ENCODE measurements at regions not wholly inside any gene's neighbourhood (a gene's known extent, or its start where the extent isn't known, plus 50 kb on each side); places are given as distances from the start of the nearest gene placed in this dataset.
"Not testable (repeated sequence)": the region's sequence is repeated elsewhere in the genome, so short reads cannot be mapped to it uniquely, and the experiment has no call there.

DNA sequence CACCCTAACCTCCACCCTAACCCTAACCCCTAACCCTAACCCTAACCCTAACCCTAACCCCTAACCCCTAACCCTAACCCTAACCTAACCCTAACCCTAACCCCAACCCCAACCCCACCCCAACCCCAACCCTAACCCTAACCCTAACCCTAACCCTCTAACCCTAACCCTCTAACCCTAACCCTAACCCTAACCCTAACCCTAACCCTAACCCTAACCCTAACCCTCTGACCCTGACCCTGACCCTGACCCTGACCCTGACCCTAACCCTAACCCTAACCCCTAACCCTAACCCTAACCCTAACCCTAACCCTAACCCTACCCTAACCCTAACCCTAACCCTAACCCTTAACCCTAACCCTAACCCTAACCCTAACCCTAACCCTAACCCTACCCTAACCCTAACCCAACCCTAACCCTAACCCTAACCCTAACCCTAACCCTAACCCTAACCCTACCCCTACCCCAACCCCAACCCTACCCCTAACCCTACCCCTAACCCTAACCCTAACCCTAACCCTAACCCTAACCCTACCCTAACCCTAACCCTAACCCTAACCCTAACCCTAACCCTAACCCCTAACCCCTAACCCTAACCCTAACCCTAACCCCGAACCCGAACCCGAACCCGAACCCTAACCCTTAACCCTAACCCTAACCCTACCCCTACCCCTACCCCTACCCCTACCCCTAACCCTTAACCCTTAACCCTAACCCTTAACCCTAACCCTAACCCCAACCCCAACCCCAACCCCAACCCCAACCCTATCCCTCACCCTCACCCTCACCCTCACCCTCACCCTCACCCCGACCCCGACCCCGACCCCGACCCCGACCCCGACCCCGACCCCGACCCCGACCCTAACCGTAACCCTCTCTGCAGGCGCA lies 186.2 kb upstream of the CHL1 start:
- H3K4me1 ChIP-seq (ENCODE audit: control insufficient read depth in 1 of 2, extremely low read depth in 1 of 2, insufficient read depth in 2 of 2, low read length in 2 of 2); H3K4me3 ChIP-seq (ENCODE audit: control insufficient read depth in 1 of 2, extremely low read depth in 1 of 2, low read length in 1 of 2); H3K9me3 ChIP-seq; POLR2A ChIA-PET; H3K36me3 ChIP-seq (ENCODE audit: control insufficient read depth in 2 of 2, extremely low read depth in 1 of 2, insufficient read depth in 1 of 2, low read length in 1 of 2); H3K27me3 Mint-ChIP-seq; H3K36me3 Mint-ChIP-seq; H3K27ac ChIP-seq (ENCODE audit: low read length); ATAC-seq (replicated peaks in 1 of 4); H3K4me1 Mint-ChIP-seq; H3K9me3 Mint-ChIP-seq; H3K27me3 ChIP-seq (replicated peaks in 1 of 2; ENCODE audit: control insufficient read depth in 2 of 2, extremely low read depth in 1 of 2, insufficient read depth in 2 of 2, low read length in 1 of 2); CTCF ChIA-PET; H3K4me3 Mint-ChIP-seq; H3K27ac Mint-ChIP-seq: not testable (repeated sequence)
- WGBS (ENCODE audit: insufficient coverage): no CpG with 5 or more reads among the region's 15 CpGs
- peak in 1 of 35 experiments; percentile 33 for DNase-seq

DNA sequence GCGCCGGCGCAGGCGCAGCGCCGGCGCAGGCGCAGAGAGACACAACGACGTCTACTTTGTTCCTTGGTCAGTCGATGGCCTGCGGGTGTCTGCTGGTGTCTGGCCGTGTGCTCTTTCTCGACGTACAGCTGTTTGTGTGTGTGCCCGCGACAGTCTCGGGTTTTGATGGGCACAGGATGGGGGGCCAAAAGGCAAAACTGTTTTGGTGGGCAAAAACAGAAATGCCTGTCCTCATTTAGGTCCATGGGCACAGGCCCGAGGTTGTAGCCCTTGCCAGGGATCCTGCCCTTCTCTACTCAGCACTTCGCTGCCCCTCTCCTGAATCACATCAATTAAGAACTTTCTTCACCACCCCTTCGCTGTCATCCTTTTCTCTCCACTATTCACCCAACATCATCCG lies 184.8 kb upstream of the CHL1 start:
- H3K4me1 Mint-ChIP-seq: peaks cover 0 to 5% (median 0%) of the 10 kb centered on the region in 3 donors
- peaks cover 0 to 8% of the 10 kb centered on the region in 2 donors for H3K27me3 Mint-ChIP-seq
- H3K4me3 Mint-ChIP-seq: peak overlapping the region in 2 of 3 donors; percentile 47 to 50
- POLR2A ChIA-PET: no interaction called here
- H3K9me3 Mint-ChIP-seq: peaks cover 0 to 6% (median 4%) of the 10 kb centered on the region in 3 donors
- H3K27ac Mint-ChIP-seq: peak overlapping the region; percentile 79 to 83
- H3K4me3 ChIP-seq (ENCODE audit: control insufficient read depth in 1 of 2, extremely low read depth in 1 of 2, low read length in 1 of 2): no peak overlapping the region
- no peaks in the 10 kb centered on the region for H3K4me1 ChIP-seq (ENCODE audit: control insufficient read depth in 1 of 2, extremely low read depth in 1 of 2, insufficient read depth in 2 of 2, low read length in 2 of 2)
- no peaks in the 10 kb centered on the region for H3K36me3 Mint-ChIP-seq
- peak in 5 of 35 experiments; percentile 2 to 13 (median 2) for DNase-seq
- ATAC-seq (replicated peaks in 1 of 4): no peak
- no peaks in the 10 kb centered on the region for H3K9me3 ChIP-seq
- 67% methylated on average over 15 of the region's 22 CpGs for WGBS (ENCODE audit: insufficient coverage)
- no peaks in the 10 kb centered on the region for H3K27me3 ChIP-seq (replicated peaks in 1 of 2; ENCODE audit: control insufficient read depth in 2 of 2, extremely low read depth in 1 of 2, insufficient read depth in 2 of 2, low read length in 1 of 2)
- H3K36me3 ChIP-seq (ENCODE audit: control insufficient read depth in 2 of 2, extremely low read depth in 1 of 2, insufficient read depth in 1 of 2, low read length in 1 of 2): no peaks in the 10 kb centered on the region
- CTCF ChIA-PET: no interaction called here
- H3K27ac ChIP-seq (ENCODE audit: low read length): no peak overlapping the region

DNA sequence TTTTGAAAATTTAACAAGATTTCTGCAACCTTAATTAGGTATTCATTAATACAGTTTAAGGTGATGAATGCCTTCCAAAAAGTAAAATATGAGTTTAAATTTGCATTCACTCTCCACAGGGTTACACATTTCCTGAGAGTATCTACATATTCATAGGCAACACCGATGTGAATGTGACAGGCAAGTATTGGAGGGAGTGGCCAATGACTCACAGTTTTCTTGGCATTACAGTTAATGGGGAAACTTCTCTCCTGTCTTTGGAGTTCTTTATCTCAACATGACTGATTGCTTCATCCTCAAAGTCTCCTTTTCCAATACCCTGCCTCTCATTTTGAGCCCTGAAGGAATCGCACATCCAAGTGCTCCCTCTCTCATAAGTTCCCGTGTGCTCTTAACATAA lies 181.9 kb upstream of the CHL1 start:
- ATAC-seq (replicated peaks in 1 of 4) (no peak), DNase-seq (no peak)
- Mint-ChIP-seq H3K4me1 (peaks cover 0 to 5% (median 0%) of the 10 kb centered on the region in 3 donors), H3K9me3 (peaks cover 0 to 6% (median 4%) of the 10 kb centered on the region in 3 donors), H3K36me3 (no peaks in the 10 kb centered on the region), H3K27ac (no peak overlapping the region), H3K27me3 (peaks cover 5 to 11% of the 10 kb centered on the region in 2 donors), H3K4me3 (no peak overlapping the region)
- POLR2A ChIA-PET: no interaction called here
- Histone ChIP-seq H3K4me1 (ENCODE audit: control insufficient read depth in 1 of 2, extremely low read depth in 1 of 2, insufficient read depth in 2 of 2, low read length in 2 of 2) (no peaks in the 10 kb centered on the region), H3K27ac (ENCODE audit: low read length) (no peak overlapping the region), H3K27me3 (replicated peaks in 1 of 2; ENCODE audit: control insufficient read depth in 2 of 2, extremely low read depth in 1 of 2, insufficient read depth in 2 of 2, low read length in 1 of 2) (no peaks in the 10 kb centered on the region), H3K36me3 (ENCODE audit: control insufficient read depth in 2 of 2, extremely low read depth in 1 of 2, insufficient read depth in 1 of 2, low read length in 1 of 2) (no peaks in the 10 kb centered on the region), H3K9me3 (no peaks in the 10 kb centered on the region), H3K4me3 (ENCODE audit: control insufficient read depth in 1 of 2, extremely low read depth in 1 of 2, low read length in 1 of 2) (no peak overlapping the region)
- WGBS (ENCODE audit: insufficient coverage): no CpG with 5 or more reads among the region's 3 CpGs
- CTCF ChIA-PET: no interaction called here

DNA sequence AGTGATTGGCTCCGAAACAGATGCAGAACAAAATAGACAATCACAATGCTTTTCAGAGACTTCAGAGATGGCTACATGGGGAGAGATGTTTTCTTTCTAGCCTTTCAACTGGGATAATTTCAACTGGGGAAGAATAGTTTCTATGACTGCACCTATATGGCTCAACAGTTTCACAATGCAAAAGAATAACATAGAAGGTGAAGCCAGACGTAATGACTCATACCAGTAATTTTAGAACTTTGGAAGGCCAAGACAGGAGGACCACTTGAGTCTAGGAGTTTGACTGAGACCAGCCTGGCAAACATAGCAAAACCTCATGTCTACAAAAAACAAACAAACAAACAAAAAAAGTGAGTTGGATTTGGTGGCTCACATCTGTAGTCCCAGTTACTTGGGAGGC lies 180.2 kb upstream of the CHL1 start:
- Histone ChIP-seq H3K4me3 (ENCODE audit: control insufficient read depth in 1 of 2, extremely low read depth in 1 of 2, low read length in 1 of 2) (no peak overlapping the region), H3K27ac (ENCODE audit: low read length) (no peak overlapping the region), H3K9me3 (no peaks in the 10 kb centered on the region), H3K27me3 (replicated peaks in 1 of 2; ENCODE audit: control insufficient read depth in 2 of 2, extremely low read depth in 1 of 2, insufficient read depth in 2 of 2, low read length in 1 of 2) (no peaks in the 10 kb centered on the region), H3K4me1 (ENCODE audit: control insufficient read depth in 1 of 2, extremely low read depth in 1 of 2, insufficient read depth in 2 of 2, low read length in 2 of 2) (no peaks in the 10 kb centered on the region), H3K36me3 (ENCODE audit: control insufficient read depth in 2 of 2, extremely low read depth in 1 of 2, insufficient read depth in 1 of 2, low read length in 1 of 2) (no peaks in the 10 kb centered on the region)
- H3K4me3 Mint-ChIP-seq: no peak overlapping the region
- no peak overlapping the region for H3K27ac Mint-ChIP-seq
- no peak for ATAC-seq (replicated peaks in 1 of 4)
- H3K27me3 Mint-ChIP-seq: peaks cover 10 to 16% of the 10 kb centered on the region in 2 donors
- ChIA-PET POLR2A (no interaction called here), CTCF (no interaction called here)
- no peaks in the 10 kb centered on the region for H3K36me3 Mint-ChIP-seq
- peaks cover 0 to 5% (median 0%) of the 10 kb centered on the region in 3 donors for H3K4me1 Mint-ChIP-seq
- peaks cover 3 to 6% (median 4%) of the 10 kb centered on the region in 3 donors for H3K9me3 Mint-ChIP-seq
- no CpG with 5 or more reads among the region's 2 CpGs for WGBS (ENCODE audit: insufficient coverage)
- DNase-seq: no peak

DNA sequence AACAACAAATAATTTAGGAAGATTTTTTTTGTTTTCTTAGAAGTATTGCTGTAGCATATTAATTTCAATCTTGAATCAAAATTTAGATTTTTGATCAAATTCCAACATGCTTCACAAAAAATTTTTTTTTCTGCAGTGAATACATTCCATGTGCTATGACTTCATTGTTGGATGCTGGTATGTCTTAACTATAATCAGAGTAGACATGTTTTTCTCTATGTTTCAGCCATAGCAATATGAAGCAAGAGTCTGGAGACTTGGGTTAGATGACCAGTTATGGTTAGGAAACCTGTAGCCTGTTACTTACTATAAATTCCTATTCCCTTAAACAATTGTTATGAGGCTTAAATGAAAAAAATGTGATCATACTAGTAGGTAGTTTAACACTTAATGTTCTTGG lies 176.1 kb upstream of the CHL1 start:
- CTCF ChIA-PET: no interaction called here
- POLR2A ChIA-PET: no interaction called here
- ATAC-seq (replicated peaks in 1 of 4) (no peak), DNase-seq (no peak)
- Mint-ChIP-seq H3K27ac (no peak overlapping the region), H3K4me3 (no peak overlapping the region), H3K36me3 (no peaks in the 10 kb centered on the region), H3K9me3 (peaks cover 0 to 3% (median 0%) of the 10 kb centered on the region in 3 donors), H3K27me3 (peaks cover 15 to 24% of the 10 kb centered on the region in 2 donors), H3K4me1 (no peaks in the 10 kb centered on the region)
- no peaks in the 10 kb centered on the region for H3K4me1 ChIP-seq (ENCODE audit: control insufficient read depth in 1 of 2, extremely low read depth in 1 of 2, insufficient read depth in 2 of 2, low read length in 2 of 2)
- H3K4me3 ChIP-seq (ENCODE audit: control insufficient read depth in 1 of 2, extremely low read depth in 1 of 2, low read length in 1 of 2): no peak overlapping the region
- peaks cover 0 to 2% of the 10 kb centered on the region in 2 experiments for H3K27me3 ChIP-seq (replicated peaks in 1 of 2; ENCODE audit: control insufficient read depth in 2 of 2, extremely low read depth in 1 of 2, insufficient read depth in 2 of 2, low read length in 1 of 2)
- H3K27ac ChIP-seq (ENCODE audit: low read length): no peak overlapping the region
- no peaks in the 10 kb centered on the region for H3K36me3 ChIP-seq (ENCODE audit: control insufficient read depth in 2 of 2, extremely low read depth in 1 of 2, insufficient read depth in 1 of 2, low read length in 1 of 2)
- no peaks in the 10 kb centered on the region for H3K9me3 ChIP-seq

DNA sequence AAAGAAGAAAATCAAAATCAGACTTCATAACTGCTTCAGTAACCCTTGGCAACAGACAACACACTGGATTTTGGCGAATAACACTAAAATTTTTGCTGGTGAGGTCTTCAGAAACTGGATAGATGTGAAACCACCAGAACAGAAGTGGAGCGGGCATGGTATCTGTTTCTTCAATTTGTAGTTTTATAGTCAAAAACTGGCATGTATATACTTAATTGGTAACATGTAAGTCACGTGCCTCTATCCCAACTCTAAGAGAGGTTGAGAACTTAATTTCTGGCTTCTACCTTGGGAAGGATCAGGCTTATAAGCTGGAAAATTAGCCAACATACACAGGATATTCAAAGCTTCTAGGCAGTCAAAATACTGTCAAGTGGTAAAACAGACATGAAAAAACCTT lies 172.6 kb upstream of the CHL1 start:
- no peaks in the 10 kb centered on the region for H3K36me3 Mint-ChIP-seq
- no peaks in the 10 kb centered on the region for H3K4me1 Mint-ChIP-seq
- CTCF ChIA-PET: no interaction called here
- H3K27me3 ChIP-seq (replicated peaks in 1 of 2; ENCODE audit: control insufficient read depth in 2 of 2, extremely low read depth in 1 of 2, insufficient read depth in 2 of 2, low read length in 1 of 2): peaks cover 0 to 5% of the 10 kb centered on the region in 2 experiments
- DNase-seq (no peak), ATAC-seq (replicated peaks in 1 of 4) (no peak)
- POLR2A ChIA-PET: no interaction called here
- H3K27ac Mint-ChIP-seq: no peak overlapping the region
- no peak overlapping the region for H3K4me3 Mint-ChIP-seq
- H3K27me3 Mint-ChIP-seq: peaks cover 16 to 25% of the 10 kb centered on the region in 2 donors
- H3K4me1 ChIP-seq (ENCODE audit: control insufficient read depth in 1 of 2, extremely low read depth in 1 of 2, insufficient read depth in 2 of 2, low read length in 2 of 2): no peaks in the 10 kb centered on the region
- no peaks in the 10 kb centered on the region for H3K36me3 ChIP-seq (ENCODE audit: control insufficient read depth in 2 of 2, extremely low read depth in 1 of 2, insufficient read depth in 1 of 2, low read length in 1 of 2)
- no peaks in the 10 kb centered on the region for H3K9me3 ChIP-seq
- no CpG with 5 or more reads among the region's 3 CpGs for WGBS (ENCODE audit: insufficient coverage)
- no peak overlapping the region for H3K4me3 ChIP-seq (ENCODE audit: control insufficient read depth in 1 of 2, extremely low read depth in 1 of 2, low read length in 1 of 2)
- no peak overlapping the region for H3K27ac ChIP-seq (ENCODE audit: low read length)
- H3K9me3 Mint-ChIP-seq: peaks cover 0 to 3% (median 0%) of the 10 kb centered on the region in 3 donors
